Neural cell (in vitro differentiated cells): ENCODE measurements at regions not wholly inside any gene's neighbourhood (a gene's known extent, or its start where the extent isn't known, plus 50 kb on each side); places are given as distances from the start of the nearest gene placed in this dataset.

ENCODE experiments used
- H2AFZ ChIP-seq: fragments of 200-600, 300-800 bp; sonication (generic), shearing (Covaris generic); 2 replicates; pipeline ENCODE4 v1.6.0; 2014; ENCODE audit warnings: low read depth, mild to moderate bottlenecking, antibody characterized with exemption, low read length, moderate library complexity
- H3F3A ChIP-seq: fragments of 200-600 bp; shearing (Covaris generic); 2 replicates; pipeline ENCODE4 v1.6.1; 2016; ENCODE audit warnings: mild to moderate bottlenecking, moderate library complexity, mixed read lengths, antibody characterized with exemption, low read length; ENCODE audit not compliant: insufficient read depth, poor library complexity, severe bottlenecking
- H3K27ac ChIP-seq: fragments of 200-600, 300-800 bp; sonication (generic), shearing (Covaris generic); 2 replicates; pipeline ENCODE4 v1.5.1; 2014; ENCODE audit warnings: mild to moderate bottlenecking, low read length, moderate library complexity
- H3K27me3 ChIP-seq: fragments of 300-800, 200-600 bp; sonication (generic), shearing (Covaris generic); 2 replicates; pipeline ENCODE4 v1.6.0; 2014; ENCODE audit warnings: mild to moderate bottlenecking, low read depth, low read length, moderate library complexity; ENCODE audit not compliant: insufficient read depth
- H3K36me3 ChIP-seq: fragments of 300-800, 200-600 bp; sonication (generic), shearing (Covaris generic); 2 replicates; pipeline ENCODE4 v1.5.1; 2014; ENCODE audit warnings: mild to moderate bottlenecking, antibody characterized with exemption, low read length, moderate library complexity; ENCODE audit not compliant: insufficient read depth
- H3K4me2 ChIP-seq: fragments of 300-800, 200-600 bp; sonication (generic), shearing (Covaris generic); 2 replicates; pipeline ENCODE4 v1.6.0; 2014; ENCODE audit warnings: mild to moderate bottlenecking, low read length
- H3K4me3 ChIP-seq: fragments of 300-800, 200-600 bp; sonication (generic), shearing (Covaris generic); 2 replicates; pipeline ENCODE4 v1.5.1; 2014; ENCODE audit warnings: mild to moderate bottlenecking, low read length, moderate library complexity
- H3K79me2 ChIP-seq: fragments of 200-600 bp; shearing (Covaris generic); replicated peaks from 2 replicates; pipeline ENCODE4 v1.6.0; 2014; ENCODE audit warnings: mild to moderate bottlenecking, low read length, moderate library complexity; ENCODE audit not compliant: insufficient read depth
- H3K9ac ChIP-seq: fragments of 300-800, 200-600 bp; sonication (generic), shearing (Covaris generic); 2 replicates; pipeline ENCODE4 v1.6.1; 2016; ENCODE audit warnings: mild to moderate bottlenecking, low read length, mixed read lengths
- H3K9me2 ChIP-seq: fragments of 200-600 bp; shearing (Covaris generic); 2 replicates; pipeline ENCODE4 v1.6.1; 2016; ENCODE audit warnings: mild to moderate bottlenecking, low read length, mixed read lengths; ENCODE audit not compliant: insufficient read depth
- H3K9me3 ChIP-seq: fragments of 200-600, 300-800 bp; sonication (generic), shearing (Covaris generic); 2 replicates; pipeline ENCODE4 v1.6.1; 2016; ENCODE audit warnings: mild to moderate bottlenecking, mixed run types, low read length, moderate library complexity, mixed read lengths
- H4K20me1 ChIP-seq: fragments of 200-600 bp; shearing (Covaris generic); 2 replicates; pipeline ENCODE4 v1.6.1; 2016; ENCODE audit warnings: mild to moderate bottlenecking, mixed run types; ENCODE audit not compliant: insufficient read depth
- EP300 ChIP-seq: fragments of 450-650 bp; conservative IDR thresholded peaks from 2 replicates; pipeline ENCODE4 v1.6.1; 2014; ENCODE audit warnings: antibody characterized with exemption, mild to moderate bottlenecking, moderate library complexity; ENCODE audit not compliant: poor library complexity, severe bottlenecking
- MXI1 ChIP-seq: fragments of 450-650 bp; conservative IDR thresholded peaks from 2 replicates; pipeline ENCODE4 v1.6.1; 2014; ENCODE audit warnings: antibody characterized with exemption, mild to moderate bottlenecking; ENCODE audit not compliant: poor library complexity, severe bottlenecking
- POLR2AphosphoS5 ChIP-seq: IDR thresholded peaks from 2 replicates; pipeline ENCODE4 v1.6.1; 2012
- RAD21 ChIP-seq: fragments of 450-650 bp; conservative IDR thresholded peaks from 2 replicates; pipeline ENCODE4 v1.6.1; 2014; ENCODE audit warnings: antibody characterized with exemption, mild to moderate bottlenecking, moderate library complexity
- SMC3 ChIP-seq: fragments of 450-650 bp; conservative IDR thresholded peaks from 2 replicates; pipeline ENCODE4 v1.6.1; 2014; ENCODE audit warnings: antibody characterized with exemption, mild to moderate bottlenecking, moderate library complexity; ENCODE audit not compliant: poor library complexity
- TF ChIP-seq, protein P1 (sequence below): fragments of 450-650 bp; IDR thresholded peaks from 2 replicates; pipeline ENCODE4 v1.5.1; 2014; ENCODE audit warnings: antibody characterized with exemption, mild to moderate bottlenecking, moderate library complexity; ENCODE audit not compliant: poor library complexity, severe bottlenecking
- TF ChIP-seq, protein P2 (sequence below): IDR thresholded peaks from 2 replicates; pipeline ENCODE4 v1.6.1; 2012; ENCODE audit warnings: borderline replicate concordance

DNA sequence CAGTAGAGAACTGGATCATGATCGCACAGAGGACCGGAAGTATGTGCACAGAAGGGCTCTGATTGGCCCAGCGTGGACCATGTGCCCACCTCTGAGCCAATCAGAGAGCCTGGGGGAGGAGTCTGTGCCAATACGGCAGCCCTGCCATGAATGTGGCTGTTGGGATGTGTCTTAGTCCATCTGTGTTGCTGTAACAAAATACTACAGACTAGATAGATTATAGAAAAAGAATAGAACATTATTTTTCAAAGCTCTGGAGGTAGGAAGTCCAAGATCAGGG lies 132.0 kb downstream of the NDUFA10 start:
- Histone ChIP-seq H3K27me3 (no peaks in the 10 kb centered on the region), H3K4me3 (no peak overlapping the region), H3K4me2 (no peak overlapping the region), H2AFZ (no peak overlapping the region), H3K36me3 (no peaks in the 10 kb centered on the region), H3K9ac (no peak overlapping the region), H3K79me2 (no peaks in the 10 kb centered on the region), H4K20me1 (no peaks in the 10 kb centered on the region), H3K9me3 (no peaks in the 10 kb centered on the region), H3F3A (no peaks in the 10 kb centered on the region), H3K27ac (no peak overlapping the region), H3K9me2 (no peaks in the 10 kb centered on the region)
- TF ChIP-seq SMC3 (no peak), MXI1 (no peak), EP300 (no peak)

GRCh38 chr2:239892441-239893235 lies 132.5 kb downstream of the NDUFA10 start:
- H3K36me3 ChIP-seq, result no peaks in the 10 kb centered on the region
- no peak overlapping the region for H3K27ac ChIP-seq
- H3K4me2 ChIP-seq, result no peak overlapping the region
- H3K4me3 ChIP-seq, result no peak overlapping the region
- no peaks in the 10 kb centered on the region for H3K27me3 ChIP-seq
- no peaks in the 10 kb centered on the region for H3F3A ChIP-seq
- H3K9me2 ChIP-seq, result no peaks in the 10 kb centered on the region
- no peaks in the 10 kb centered on the region for H3K9me3 ChIP-seq
- H3K9ac ChIP-seq, result no peak overlapping the region
- TF ChIP-seq SMC3 (no peak), EP300 (no peak), RAD21 (no peak), MXI1 (no peak), POLR2AphosphoS5 (no peak)
- TF ChIP-seq, protein P1, sequence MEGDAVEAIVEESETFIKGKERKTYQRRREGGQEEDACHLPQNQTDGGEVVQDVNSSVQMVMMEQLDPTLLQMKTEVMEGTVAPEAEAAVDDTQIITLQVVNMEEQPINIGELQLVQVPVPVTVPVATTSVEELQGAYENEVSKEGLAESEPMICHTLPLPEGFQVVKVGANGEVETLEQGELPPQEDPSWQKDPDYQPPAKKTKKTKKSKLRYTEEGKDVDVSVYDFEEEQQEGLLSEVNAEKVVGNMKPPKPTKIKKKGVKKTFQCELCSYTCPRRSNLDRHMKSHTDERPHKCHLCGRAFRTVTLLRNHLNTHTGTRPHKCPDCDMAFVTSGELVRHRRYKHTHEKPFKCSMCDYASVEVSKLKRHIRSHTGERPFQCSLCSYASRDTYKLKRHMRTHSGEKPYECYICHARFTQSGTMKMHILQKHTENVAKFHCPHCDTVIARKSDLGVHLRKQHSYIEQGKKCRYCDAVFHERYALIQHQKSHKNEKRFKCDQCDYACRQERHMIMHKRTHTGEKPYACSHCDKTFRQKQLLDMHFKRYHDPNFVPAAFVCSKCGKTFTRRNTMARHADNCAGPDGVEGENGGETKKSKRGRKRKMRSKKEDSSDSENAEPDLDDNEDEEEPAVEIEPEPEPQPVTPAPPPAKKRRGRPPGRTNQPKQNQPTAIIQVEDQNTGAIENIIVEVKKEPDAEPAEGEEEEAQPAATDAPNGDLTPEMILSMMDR, result no peak
- TF ChIP-seq, protein P2, sequence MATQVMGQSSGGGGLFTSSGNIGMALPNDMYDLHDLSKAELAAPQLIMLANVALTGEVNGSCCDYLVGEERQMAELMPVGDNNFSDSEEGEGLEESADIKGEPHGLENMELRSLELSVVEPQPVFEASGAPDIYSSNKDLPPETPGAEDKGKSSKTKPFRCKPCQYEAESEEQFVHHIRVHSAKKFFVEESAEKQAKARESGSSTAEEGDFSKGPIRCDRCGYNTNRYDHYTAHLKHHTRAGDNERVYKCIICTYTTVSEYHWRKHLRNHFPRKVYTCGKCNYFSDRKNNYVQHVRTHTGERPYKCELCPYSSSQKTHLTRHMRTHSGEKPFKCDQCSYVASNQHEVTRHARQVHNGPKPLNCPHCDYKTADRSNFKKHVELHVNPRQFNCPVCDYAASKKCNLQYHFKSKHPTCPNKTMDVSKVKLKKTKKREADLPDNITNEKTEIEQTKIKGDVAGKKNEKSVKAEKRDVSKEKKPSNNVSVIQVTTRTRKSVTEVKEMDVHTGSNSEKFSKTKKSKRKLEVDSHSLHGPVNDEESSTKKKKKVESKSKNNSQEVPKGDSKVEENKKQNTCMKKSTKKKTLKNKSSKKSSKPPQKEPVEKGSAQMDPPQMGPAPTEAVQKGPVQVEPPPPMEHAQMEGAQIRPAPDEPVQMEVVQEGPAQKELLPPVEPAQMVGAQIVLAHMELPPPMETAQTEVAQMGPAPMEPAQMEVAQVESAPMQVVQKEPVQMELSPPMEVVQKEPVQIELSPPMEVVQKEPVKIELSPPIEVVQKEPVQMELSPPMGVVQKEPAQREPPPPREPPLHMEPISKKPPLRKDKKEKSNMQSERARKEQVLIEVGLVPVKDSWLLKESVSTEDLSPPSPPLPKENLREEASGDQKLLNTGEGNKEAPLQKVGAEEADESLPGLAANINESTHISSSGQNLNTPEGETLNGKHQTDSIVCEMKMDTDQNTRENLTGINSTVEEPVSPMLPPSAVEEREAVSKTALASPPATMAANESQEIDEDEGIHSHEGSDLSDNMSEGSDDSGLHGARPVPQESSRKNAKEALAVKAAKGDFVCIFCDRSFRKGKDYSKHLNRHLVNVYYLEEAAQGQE, result no peak
- no peak overlapping the region for H2AFZ ChIP-seq
- no peaks in the 10 kb centered on the region for H4K20me1 ChIP-seq
- no peaks in the 10 kb centered on the region for H3K79me2 ChIP-seq

DNA sequence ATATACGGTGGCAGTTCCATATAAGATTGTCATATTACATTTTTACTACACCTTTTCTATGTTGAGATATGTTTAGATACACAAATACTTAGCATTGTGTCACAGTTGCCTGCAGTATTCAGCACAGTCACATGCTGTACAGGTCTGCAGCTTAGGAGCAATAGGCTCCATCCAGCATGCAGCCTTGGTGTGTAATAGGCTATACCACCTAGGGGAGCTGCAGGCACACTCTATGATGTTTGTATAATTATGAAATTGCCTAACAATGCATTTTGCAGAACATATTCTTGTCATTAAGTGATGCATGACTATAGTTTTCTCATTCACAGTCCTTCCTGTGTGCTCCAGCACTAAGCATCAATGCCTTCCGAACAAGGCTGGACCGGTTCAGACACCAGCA lies 133.4 kb downstream of the NDUFA10 start:
- Histone ChIP-seq H3K27me3 (no peaks in the 10 kb centered on the region), H4K20me1 (no peaks in the 10 kb centered on the region), H3F3A (no peaks in the 10 kb centered on the region), H3K4me2 (no peak overlapping the region), H3K9ac (no peak overlapping the region), H3K9me2 (no peaks in the 10 kb centered on the region), H3K27ac (no peak overlapping the region), H3K79me2 (no peaks in the 10 kb centered on the region), H3K36me3 (no peaks in the 10 kb centered on the region), H2AFZ (no peak overlapping the region), H3K9me3 (no peaks in the 10 kb centered on the region), H3K4me3 (no peak overlapping the region)
- TF ChIP-seq, protein P2, result no peak
